ENCODE measurements at regions not wholly inside any gene's neighbourhood (a gene's known extent, or its start where the extent isn't known, plus 50 kb on each side); places are given as distances from the start of the nearest gene placed in this dataset.

- intact Hi-C loops (cut with DNase I), result no loop called here
- ATAC-seq (ENCODE audit: poor library complexity) (no peak), DNase-seq (no peak)
Observed at GRCh38 chr9:103361906-103362305, 366.8 kb downstream of the CYLC2 start.

GRCh38 chr9:103362986-103363385 is 367.9 kb downstream of the CYLC2 start:
- ATAC-seq (ENCODE audit: poor library complexity), result no peak

GRCh38 chr9:103364753-103365152 is 369.6 kb downstream of the CYLC2 start:
- DNase-seq (no peak), ATAC-seq (ENCODE audit: poor library complexity) (no peak)
- intact Hi-C loops (cut with DNase I), result no loop called here

More at GRCh38 chr9:103362986-103363385, 367.9 kb downstream of the CYLC2 start:
- no peak for DNase-seq
- intact Hi-C loops (cut with DNase I), result no loop called here

GRCh38 chr9:103371152-103371551 is 376.0 kb downstream of the CYLC2 start:
- no peak for ATAC-seq (ENCODE audit: poor library complexity)
- DNase-seq, result no peak
- intact Hi-C loops (cut with DNase I), result no loop called here

- intact Hi-C loops (cut with DNase I), result no loop called here
- DNase-seq (no peak), ATAC-seq (ENCODE audit: poor library complexity) (no peak)
Observed at GRCh38 chr9:103372828-103373227, 377.7 kb downstream of the CYLC2 start.

GRCh38 chr9:103377667-103378066 is 382.5 kb downstream of the CYLC2 start:
- intact Hi-C loops (cut with DNase I), result no loop called here
- ATAC-seq (ENCODE audit: poor library complexity), result no peak
- no peak for DNase-seq

- ATAC-seq (ENCODE audit: poor library complexity), result peak; percentile 41
- intact Hi-C loops (cut with DNase I), result loop anchor here (5.0 kb wide), 1 partner anchor 989 kb away; no protein-coding TSS in a partner anchor
- DNase-seq, result no peak
Observed at GRCh38 chr9:103397868-103398600, 402.9 kb downstream of the CYLC2 start.

- intact Hi-C loops (cut with DNase I), result loop anchor here (5.0 kb wide), 1 partner anchor 988 kb away; no protein-coding TSS in a partner anchor
- ATAC-seq (ENCODE audit: poor library complexity) (no peak), DNase-seq (no peak)
Observed at GRCh38 chr9:103399535-103399934, 404.4 kb downstream of the CYLC2 start.

- ATAC-seq (ENCODE audit: poor library complexity) (no peak), DNase-seq (no peak)
- intact Hi-C loops (cut with DNase I), result no loop called here
Observed at GRCh38 chr9:103407260-103407659, 412.1 kb downstream of the CYLC2 start.

- ATAC-seq (ENCODE audit: poor library complexity) (no peak), DNase-seq (no peak)
- intact Hi-C loops (cut with DNase I), result no loop called here
Observed at GRCh38 chr9:103410059-103410458, 414.9 kb downstream of the CYLC2 start.

- no peak for ATAC-seq (ENCODE audit: poor library complexity)
- no peak for DNase-seq
- intact Hi-C loops (cut with DNase I), result no loop called here
Observed at GRCh38 chr9:103427696-103428095, 432.6 kb downstream of the CYLC2 start.

GRCh38 chr9:103430469-103430868 is 435.3 kb downstream of the CYLC2 start:
- intact Hi-C loops (cut with DNase I), result no loop called here
- no peak for ATAC-seq (ENCODE audit: poor library complexity)
- DNase-seq, result no peak

GRCh38 chr9:103431809-103432208 is 436.7 kb downstream of the CYLC2 start:
- ATAC-seq (ENCODE audit: poor library complexity), result no peak

GRCh38 chr9:103444176-103444575 is 449.0 kb downstream of the CYLC2 start:
- DNase-seq, result no peak
- intact Hi-C loops (cut with DNase I), result no loop called here
- no peak for ATAC-seq (ENCODE audit: poor library complexity)

More at GRCh38 chr9:103431809-103432208, 436.7 kb downstream of the CYLC2 start:
- DNase-seq, result no peak
- intact Hi-C loops (cut with DNase I), result no loop called here

- no peak for DNase-seq
- intact Hi-C loops (cut with DNase I), result no loop called here
- ATAC-seq (ENCODE audit: poor library complexity), result no peak
Observed at GRCh38 chr9:103458826-103459225, 463.7 kb downstream of the CYLC2 start.

GRCh38 chr9:103471241-103471640 is 476.1 kb downstream of the CYLC2 start:
- intact Hi-C loops (cut with DNase I), result no loop called here

GRCh38 chr9:103474156-103474555 is 479.0 kb downstream of the CYLC2 start:
- ATAC-seq (ENCODE audit: poor library complexity), result no peak
- DNase-seq, result no peak
- intact Hi-C loops (cut with DNase I), result no loop called here

More at GRCh38 chr9:103471241-103471640, 476.1 kb downstream of the CYLC2 start:
- DNase-seq (no peak), ATAC-seq (ENCODE audit: poor library complexity) (no peak)

GRCh38 chr9:103483471-103484096 is 488.5 kb downstream of the CYLC2 start:
- no peak for ATAC-seq (ENCODE audit: poor library complexity)
- intact Hi-C loops (cut with DNase I), result no loop called here

GRCh38 chr9:103485138-103485537 is 490.0 kb downstream of the CYLC2 start:
- intact Hi-C loops (cut with DNase I), result no loop called here
- DNase-seq, result no peak
- no peak for ATAC-seq (ENCODE audit: poor library complexity)

More at GRCh38 chr9:103483471-103484096, 488.5 kb downstream of the CYLC2 start:
- DNase-seq, result no peak

GRCh38 chr9:103514767-103515166 is 519.6 kb downstream of the CYLC2 start:
- ATAC-seq (ENCODE audit: poor library complexity), result no peak
- no peak for DNase-seq

More at GRCh38 chr9:103514767-103515166, 519.6 kb downstream of the CYLC2 start:
- intact Hi-C loops (cut with DNase I), result no loop called here
